Body of pancreas (tissue), 4 donors: ENCODE measurements at regions not wholly inside any gene's neighbourhood (a gene's known extent, or its start where the extent isn't known, plus 50 kb on each side); places are given as distances from the start of the nearest gene placed in this dataset.

Source experiments
- CTCF ChIP-seq, 7 experiments: fragments of 450-650 bp in 4 of 7; fragments of 200-600 bp in 3 of 7; sonication (generic) in 3 of 7; IDR thresholded peaks; one replicate each; pipeline ENCODE4 v1.5.1; 2016 to 2019; ENCODE audit warnings: antibody characterized with exemption in 7 of 7
- POLR2A ChIP-seq, 3 donors: fragments of 450-650 bp; IDR thresholded peaks; one replicate each; pipeline ENCODE4 v1.6.1; 2016; ENCODE audit warnings: antibody characterized with exemption in 3 of 3, mild to moderate bottlenecking in 2 of 3

GRCh38 chr13:68028701-68029100 lies 798.6 kb upstream of the PCDH9 start:
- TF ChIP-seq CTCF (IDR thresholded peaks at IDR 0.05) (no peak), POLR2A (IDR thresholded peaks at IDR 0.05) (no peak)
